Calu3 (cell line): ENCODE measurements at regions not wholly inside any gene's neighbourhood (a gene's known extent, or its start where the extent isn't known, plus 50 kb on each side); places are given as distances from the start of the nearest gene placed in this dataset.

ENCODE experiments used
- BruUV-seq: library from RNA; stranded (reverse); fragments of 400-500 nt; replicated peaks from 2 replicates; lab custom pipeline; 2021; lab: Mats Ljungman, UMichigan
- CTCF ChIA-PET: fragments of 300-600 bp; sonication (Branson Sonifier 250); formaldehyde crosslinking; loops from one replicate; lab custom pipeline; 2022; ENCODE audit warnings: antibody characterized with exemption; lab: Charles Lee
- DNase-seq: peaks from one replicate; pipeline ENCODE4 v3.0.0; 2022
- H3K27ac Mint-ChIP-seq: one replicate; pipeline ENCODE4 v1.8.0; 2022; ENCODE audit warnings: mixed read lengths; ENCODE audit not compliant: unreplicated experiment
- H3K27me3 Mint-ChIP-seq: one replicate; pipeline ENCODE4 v1.8.0; 2022; ENCODE audit warnings: mixed read lengths; ENCODE audit not compliant: unreplicated experiment
- H3K36me3 Mint-ChIP-seq: one replicate; pipeline ENCODE4 v1.8.0; 2022; ENCODE audit warnings: mild to moderate bottlenecking, moderate library complexity, mixed read lengths; ENCODE audit not compliant: insufficient read depth, unreplicated experiment
- H3K4me1 Mint-ChIP-seq: one replicate; pipeline ENCODE4 v1.8.0; 2022; ENCODE audit warnings: mild to moderate bottlenecking, low read depth, mixed read lengths; ENCODE audit not compliant: unreplicated experiment
- H3K4me3 Mint-ChIP-seq: one replicate; pipeline ENCODE4 v1.8.0; 2022; ENCODE audit warnings: mild to moderate bottlenecking, low read depth, moderate library complexity, mixed read lengths; ENCODE audit not compliant: unreplicated experiment
- H3K9me3 Mint-ChIP-seq: one replicate; pipeline ENCODE4 v1.8.0; 2022; ENCODE audit warnings: low read depth, mixed read lengths; ENCODE audit not compliant: unreplicated experiment
- CTCF ChIP-seq: fragments of 200-600 bp; IDR thresholded peaks from one replicate; pipeline ENCODE4 v1.8.0; 2022; ENCODE audit warnings: antibody characterized with exemption; ENCODE audit not compliant: unreplicated experiment
- intact Hi-C: fragments of 100-400 bp; cut with micrococcal nuclease; formaldehyde crosslinking; loops from one replicate; pipeline ENCODE4 v1.10.0; 2022; ENCODE audit not compliant: unreplicated experiment

- no peak for TF ChIP-seq CTCF
- H3K4me3 Mint-ChIP-seq, result no peak overlapping the region
- peaks cover 32% of the 10 kb centered on the region for H3K4me1 Mint-ChIP-seq
- H3K36me3 Mint-ChIP-seq, result peaks cover 6% of the 10 kb centered on the region
- H3K27me3 Mint-ChIP-seq, result no peaks in the 10 kb centered on the region
- no peaks in the 10 kb centered on the region for H3K9me3 Mint-ChIP-seq
- no peak overlapping the region for H3K27ac Mint-ChIP-seq
- intact Hi-C loops, result no loop called here
- CTCF ChIA-PET, result no interaction called here
- BruUV-seq, result no TSS peak
- no peak for DNase-seq
Measured at GRCh38 chr1:234768569-234769283, 158.7 kb upstream of the IRF2BP2 start.

- intact Hi-C loops, result no loop called here
- Mint-ChIP-seq H3K4me1 (peaks cover 32% of the 10 kb centered on the region), H3K4me3 (no peak overlapping the region), H3K27me3 (no peaks in the 10 kb centered on the region), H3K9me3 (no peaks in the 10 kb centered on the region), H3K36me3 (peaks cover 6% of the 10 kb centered on the region), H3K27ac (no peak overlapping the region)
- no TSS peak for BruUV-seq
- DNase-seq, result no peak
- TF ChIP-seq CTCF, result no peak
- CTCF ChIA-PET, result no interaction called here
Measured at GRCh38 chr1:234768171-234768568, 158.2 kb upstream of the IRF2BP2 start.

- BruUV-seq, result no TSS peak
- intact Hi-C loops, result no loop called here
- CTCF ChIA-PET, result no interaction called here
- Mint-ChIP-seq H3K4me3 (no peak overlapping the region), H3K9me3 (no peaks in the 10 kb centered on the region), H3K27me3 (no peaks in the 10 kb centered on the region), H3K4me1 (peaks cover 10% of the 10 kb centered on the region), H3K36me3 (no peaks in the 10 kb centered on the region), H3K27ac (no peak overlapping the region)
- TF ChIP-seq CTCF, result no peak
- DNase-seq, result no peak
Measured at GRCh38 chr1:234765672-234766071, 155.7 kb upstream of the IRF2BP2 start.

GRCh38 chr1:234765181-234765580 lies 155.2 kb upstream of the IRF2BP2 start:
- Mint-ChIP-seq H3K27ac (no peak overlapping the region), H3K27me3 (no peaks in the 10 kb centered on the region), H3K4me1 (peaks cover 8% of the 10 kb centered on the region), H3K4me3 (no peak overlapping the region), H3K9me3 (no peaks in the 10 kb centered on the region), H3K36me3 (no peaks in the 10 kb centered on the region)
- no peak for TF ChIP-seq CTCF
- CTCF ChIA-PET, result no interaction called here
- intact Hi-C loops, result no loop called here
- BruUV-seq, result no TSS peak
- DNase-seq, result no peak
